ENCODE measurements at regions not wholly inside any gene's neighbourhood (a gene's known extent, or its start where the extent isn't known, plus 50 kb on each side); places are given as distances from the start of the nearest gene placed in this dataset.

GRCh38 chr20:11003341-11003740 is 329.5 kb upstream of the JAG1 start:
- no peaks in the 10 kb centered on the region for H3K79me2 ChIP-seq (ENCODE audit: low read length)
- DNase-seq: no peak
- no peaks in the 10 kb centered on the region for H3K9me2 ChIP-seq (replicated peaks; ENCODE audit: insufficient read depth, low read length)
- H3K4me1 ChIP-seq (ENCODE audit: low read length): no peaks in the 10 kb centered on the region
- no peaks in the 10 kb centered on the region for H3F3A ChIP-seq (ENCODE audit: insufficient read depth, low read length)
- TF ChIP-seq, protein P1, sequence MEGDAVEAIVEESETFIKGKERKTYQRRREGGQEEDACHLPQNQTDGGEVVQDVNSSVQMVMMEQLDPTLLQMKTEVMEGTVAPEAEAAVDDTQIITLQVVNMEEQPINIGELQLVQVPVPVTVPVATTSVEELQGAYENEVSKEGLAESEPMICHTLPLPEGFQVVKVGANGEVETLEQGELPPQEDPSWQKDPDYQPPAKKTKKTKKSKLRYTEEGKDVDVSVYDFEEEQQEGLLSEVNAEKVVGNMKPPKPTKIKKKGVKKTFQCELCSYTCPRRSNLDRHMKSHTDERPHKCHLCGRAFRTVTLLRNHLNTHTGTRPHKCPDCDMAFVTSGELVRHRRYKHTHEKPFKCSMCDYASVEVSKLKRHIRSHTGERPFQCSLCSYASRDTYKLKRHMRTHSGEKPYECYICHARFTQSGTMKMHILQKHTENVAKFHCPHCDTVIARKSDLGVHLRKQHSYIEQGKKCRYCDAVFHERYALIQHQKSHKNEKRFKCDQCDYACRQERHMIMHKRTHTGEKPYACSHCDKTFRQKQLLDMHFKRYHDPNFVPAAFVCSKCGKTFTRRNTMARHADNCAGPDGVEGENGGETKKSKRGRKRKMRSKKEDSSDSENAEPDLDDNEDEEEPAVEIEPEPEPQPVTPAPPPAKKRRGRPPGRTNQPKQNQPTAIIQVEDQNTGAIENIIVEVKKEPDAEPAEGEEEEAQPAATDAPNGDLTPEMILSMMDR (IDR thresholded peaks at IDR 0.05; ENCODE audit: low read length): no peak
- TF ChIP-seq EZH2phosphoT487 (IDR thresholded peaks at IDR 0.05; ENCODE audit: low read length) (no peak), EZH2 (optimal IDR thresholded peaks at IDR 0.05; ENCODE audit: low read depth, low read length) (no peak)
- H3K4me3 ChIP-seq (ENCODE audit: low read length): no peak overlapping the region
- H3K36me3 ChIP-seq (replicated peaks; ENCODE audit: insufficient read depth, low read length): no peaks in the 10 kb centered on the region
- no peak overlapping the region for H3K4me2 ChIP-seq (ENCODE audit: low read depth, low read length)
- H3K27me3 ChIP-seq (replicated peaks; ENCODE audit: insufficient read depth, low read length): no peaks in the 10 kb centered on the region
- H2AFZ ChIP-seq (ENCODE audit: low read length): no peak overlapping the region
- no peaks in the 10 kb centered on the region for H3K9me3 ChIP-seq (replicated peaks; ENCODE audit: insufficient read depth, low read length)
- no peak overlapping the region for H3K27ac ChIP-seq (ENCODE audit: low read length)
- H4K20me1 ChIP-seq (ENCODE audit: insufficient read depth, low read length): no peaks in the 10 kb centered on the region
- no peak overlapping the region for H3K9ac ChIP-seq (ENCODE audit: low read length)

DNA sequence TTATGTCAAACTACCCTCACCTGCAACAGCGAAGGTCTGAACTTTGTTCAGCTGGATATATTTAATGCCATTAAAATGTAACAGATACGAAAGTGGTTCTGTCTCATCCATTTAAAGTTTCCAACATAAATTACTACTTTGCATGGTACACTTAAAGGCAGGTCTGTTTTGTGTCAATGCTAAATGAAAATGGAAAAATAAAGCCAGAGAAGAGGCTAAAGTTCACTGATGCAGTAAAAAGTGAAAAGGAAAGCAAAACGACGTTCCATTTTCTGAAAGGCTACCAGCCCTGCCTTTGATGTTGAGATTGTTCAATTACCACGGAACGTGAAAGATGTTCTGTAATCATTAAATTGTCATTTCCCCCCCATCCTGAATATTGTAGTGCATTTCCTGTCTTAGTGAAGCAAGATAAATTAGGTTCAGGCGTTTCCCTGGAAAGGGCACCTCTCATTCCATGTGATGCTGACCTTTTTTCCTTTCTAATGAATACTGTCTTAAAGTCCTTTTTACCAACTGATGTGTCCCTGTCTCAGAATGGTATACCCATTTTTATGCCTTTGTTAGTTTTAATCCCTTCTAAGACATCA is 334.7 kb upstream of the JAG1 start:
- Histone ChIP-seq H3F3A (ENCODE audit: insufficient read depth, low read length) (no peaks in the 10 kb centered on the region), H3K27me3 (replicated peaks; ENCODE audit: insufficient read depth, low read length) (no peaks in the 10 kb centered on the region), H3K36me3 (replicated peaks; ENCODE audit: insufficient read depth, low read length) (no peaks in the 10 kb centered on the region), H3K9ac (ENCODE audit: low read length) (no peak overlapping the region), H3K4me1 (ENCODE audit: low read length) (no peaks in the 10 kb centered on the region), H3K4me2 (ENCODE audit: low read depth, low read length) (no peak overlapping the region), H2AFZ (ENCODE audit: low read length) (no peak overlapping the region), H3K79me2 (ENCODE audit: low read length) (no peaks in the 10 kb centered on the region), H3K27ac (ENCODE audit: low read length) (no peak overlapping the region), H3K4me3 (ENCODE audit: low read length) (no peak overlapping the region), H3K9me3 (replicated peaks; ENCODE audit: insufficient read depth, low read length) (no peaks in the 10 kb centered on the region), H4K20me1 (ENCODE audit: insufficient read depth, low read length) (no peaks in the 10 kb centered on the region), H3K9me2 (replicated peaks; ENCODE audit: insufficient read depth, low read length) (no peaks in the 10 kb centered on the region)
- no peak for DNase-seq
- no peak for TF ChIP-seq EZH2phosphoT487 (IDR thresholded peaks at IDR 0.05; ENCODE audit: low read length)
- TF ChIP-seq, protein P1 (IDR thresholded peaks at IDR 0.05; ENCODE audit: low read length): no peak
- no peak for TF ChIP-seq EZH2 (optimal IDR thresholded peaks at IDR 0.05; ENCODE audit: low read depth, low read length)

DNA sequence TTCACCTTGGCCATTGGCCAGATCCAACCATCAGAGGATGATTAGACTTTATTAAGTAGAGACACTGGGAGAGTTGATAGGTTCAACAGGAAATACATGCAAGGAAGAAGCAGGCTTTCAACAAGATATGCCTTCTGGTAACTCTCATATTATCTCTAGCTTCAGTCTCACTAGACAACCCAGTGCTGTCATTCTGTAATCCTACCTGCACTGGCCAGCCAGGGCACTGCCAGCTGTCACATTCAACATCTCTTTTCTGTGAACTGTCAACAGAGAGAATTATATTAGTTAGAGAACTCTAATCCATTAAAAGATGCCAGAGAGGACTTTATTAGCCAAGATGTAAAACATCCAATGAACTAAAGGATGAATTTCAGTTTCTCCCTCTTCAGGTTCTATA is 337.9 kb upstream of the JAG1 start:
- Histone ChIP-seq H3K9ac (ENCODE audit: low read length) (no peak overlapping the region), H2AFZ (ENCODE audit: low read length) (no peak overlapping the region), H3K27ac (ENCODE audit: low read length) (no peak overlapping the region), H3K9me2 (replicated peaks; ENCODE audit: insufficient read depth, low read length) (no peaks in the 10 kb centered on the region), H4K20me1 (ENCODE audit: insufficient read depth, low read length) (no peaks in the 10 kb centered on the region), H3K4me2 (ENCODE audit: low read depth, low read length) (no peak overlapping the region), H3K36me3 (replicated peaks; ENCODE audit: insufficient read depth, low read length) (no peaks in the 10 kb centered on the region), H3K4me1 (ENCODE audit: low read length) (no peaks in the 10 kb centered on the region), H3K79me2 (ENCODE audit: low read length) (no peaks in the 10 kb centered on the region), H3K4me3 (ENCODE audit: low read length) (no peak overlapping the region), H3F3A (ENCODE audit: insufficient read depth, low read length) (no peaks in the 10 kb centered on the region), H3K27me3 (replicated peaks; ENCODE audit: insufficient read depth, low read length) (no peaks in the 10 kb centered on the region), H3K9me3 (replicated peaks; ENCODE audit: insufficient read depth, low read length) (no peaks in the 10 kb centered on the region)
- no peak for DNase-seq
- TF ChIP-seq EZH2 (optimal IDR thresholded peaks at IDR 0.05; ENCODE audit: low read depth, low read length) (no peak), EZH2phosphoT487 (IDR thresholded peaks at IDR 0.05; ENCODE audit: low read length) (no peak)
- TF ChIP-seq, protein P1 (IDR thresholded peaks at IDR 0.05; ENCODE audit: low read length): no peak
